Endothelial cell of umbilical vein (primary cell): ENCODE measurements at regions not wholly inside any gene's neighbourhood (a gene's known extent, or its start where the extent isn't known, plus 50 kb on each side); places are given as distances from the start of the nearest gene placed in this dataset.

Experiments used
- CTCF ChIP-seq, 2 donors: IDR thresholded peaks; 1 replicate in 1 of 2; 2 replicates in 1 of 2; pipeline ENCODE4 v1.5.1; 2011; ENCODE audit warnings: low read length in 2 of 2, mild to moderate bottlenecking in 2 of 2, moderate library complexity in 2 of 2, control low read depth in 1 of 2, inconsistent platforms in 1 of 2, low read depth in 1 of 2; ENCODE audit not compliant: insufficient read depth in 1 of 2; ENCODE audit errors: extremely low read depth in 1 of 2
- POLR2A ChIP-seq: IDR thresholded peaks from 2 replicates; pipeline ENCODE4 v1.6.1; 2012; ENCODE audit warnings: low read depth, mild to moderate bottlenecking, control low read depth, low read length

GRCh38 chrX:108945883-108946523 is 209.6 kb upstream of the IRS4 start:
- no peak for TF ChIP-seq CTCF (IDR thresholded peaks at IDR 0.05; ENCODE audit: extremely low read depth in 1 of 2, insufficient read depth in 1 of 2, low read depth in 1 of 2, low read length in 2 of 2)
- TF ChIP-seq POLR2A = no peak
